HuH-7 (cell line): ENCODE measurements at regions not wholly inside any gene's neighbourhood (a gene's known extent, or its start where the extent isn't known, plus 50 kb on each side); places are given as distances from the start of the nearest gene placed in this dataset.
A peak's percentile ranks its signal among the peaks of the same experiment; 100 is the strongest.
"Not testable (repeated sequence)": the region's sequence is repeated elsewhere in the genome, so short reads cannot be mapped to it uniquely, and the experiment has no call there.

Source experiments
- DNase-seq: peaks from one replicate; pipeline ENCODE4 v3.0.0; 2011; ENCODE audit warnings: low spot score

DNA sequence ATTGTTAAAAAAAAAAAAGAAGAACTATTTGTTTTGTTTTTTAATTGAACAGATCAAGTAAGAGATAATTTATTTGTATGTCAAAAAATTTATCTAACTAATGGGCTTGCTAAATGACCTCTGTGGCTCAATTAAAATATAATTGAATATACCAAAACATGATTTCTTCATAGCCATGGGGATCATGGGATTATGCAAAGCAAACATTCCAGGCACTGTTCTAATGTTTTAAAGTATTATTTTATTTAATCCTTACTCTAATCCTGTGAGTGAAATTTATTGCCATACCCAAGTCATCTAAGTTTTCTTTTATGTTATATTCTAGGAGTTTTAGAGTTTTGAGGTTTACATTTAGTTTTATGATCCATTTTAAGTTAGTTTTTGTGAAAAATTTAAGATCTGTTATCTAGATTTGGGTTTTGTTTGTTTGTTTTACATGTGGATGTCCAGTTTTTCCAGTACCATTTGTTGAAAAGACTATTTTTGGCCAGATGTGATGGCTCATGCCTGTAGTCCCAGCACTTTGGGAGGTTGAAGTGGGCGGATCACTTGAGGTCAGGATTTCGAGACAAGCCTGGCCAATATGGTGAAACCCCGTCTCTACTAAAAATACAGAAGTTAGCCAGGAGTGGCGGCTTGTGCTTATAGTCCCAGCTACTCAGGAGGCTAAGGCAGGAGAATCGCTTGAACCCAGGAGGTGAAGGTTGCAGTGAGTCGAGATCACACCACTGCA lies 52.3 kb upstream of the CNOT10 start:
- no peak for DNase-seq

DNA sequence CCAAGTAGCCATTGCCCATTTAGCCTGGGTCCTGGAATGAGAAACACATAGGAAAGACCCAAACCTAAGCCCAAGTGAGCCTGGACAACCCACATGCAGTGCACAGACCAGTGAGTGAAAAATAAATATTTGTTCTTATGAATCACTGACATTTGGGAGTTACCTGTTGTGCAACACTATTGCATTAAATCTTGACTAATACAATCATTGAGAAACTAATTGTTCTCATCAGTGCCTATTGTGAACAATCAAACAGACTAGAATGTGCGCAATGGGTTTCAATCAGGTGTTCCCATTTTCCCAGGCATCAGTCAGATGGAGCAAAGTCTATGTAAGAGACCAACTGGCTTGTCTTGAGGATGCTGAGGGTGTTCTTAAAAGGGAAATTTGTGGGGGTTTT lies 54.7 kb upstream of the CNOT10 start:
- DNase-seq, result peak; percentile 38

DNA sequence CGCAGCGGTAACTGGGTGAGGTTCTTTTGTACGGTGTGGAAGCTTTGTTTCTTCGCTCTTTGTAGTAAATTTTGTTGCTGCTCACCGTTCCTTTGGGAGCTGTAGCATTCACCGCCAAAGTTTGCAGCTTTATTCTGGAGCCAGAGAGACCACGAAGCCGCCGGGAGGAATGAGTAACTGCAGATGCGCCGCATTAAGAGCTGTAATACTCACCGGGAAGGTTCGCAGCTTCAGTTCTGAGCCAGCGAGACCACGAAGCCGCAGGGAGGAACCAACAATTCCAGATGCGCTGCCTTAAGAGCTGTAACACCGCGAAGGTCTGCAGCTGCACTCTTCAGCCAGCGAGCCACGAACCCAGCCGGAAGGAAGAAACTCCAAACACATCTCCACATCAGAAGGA lies 56.0 kb upstream of the DYNC1LI1 start:
- no peak for DNase-seq

DNA sequence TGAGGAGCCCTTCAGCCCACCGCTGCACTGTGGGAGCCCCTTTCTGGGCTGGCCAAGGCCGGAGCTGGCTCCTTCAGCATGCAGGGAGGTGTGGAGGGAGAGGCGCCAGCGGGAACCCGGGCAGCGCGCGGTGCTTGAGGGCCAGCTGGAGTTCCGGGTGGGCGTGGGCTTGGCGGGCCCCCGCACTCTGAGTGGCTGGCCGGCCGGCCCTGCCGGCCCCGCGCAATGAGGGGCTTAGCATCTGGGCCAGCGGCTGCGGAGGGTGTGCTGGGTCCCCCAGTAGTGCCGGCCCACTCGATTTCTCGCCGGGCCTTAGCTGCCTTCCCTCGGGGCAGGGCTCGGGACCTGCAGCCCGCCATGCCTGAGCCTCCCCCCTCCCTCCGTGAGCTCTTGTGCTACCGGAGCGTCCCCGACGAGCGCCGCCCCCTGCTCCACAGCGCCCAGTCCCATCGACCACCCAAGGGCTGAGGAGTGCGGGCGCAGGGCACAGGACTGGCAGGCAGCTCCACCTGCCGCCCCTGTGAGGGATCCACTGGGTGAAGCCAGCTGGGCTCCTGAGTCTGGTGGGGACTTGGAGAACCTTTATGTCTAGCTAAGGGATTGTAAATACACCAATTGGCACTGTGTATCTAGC lies 55.0 kb upstream of the DYNC1LI1 start:
- DNase-seq, result not testable (repeated sequence)

DNA sequence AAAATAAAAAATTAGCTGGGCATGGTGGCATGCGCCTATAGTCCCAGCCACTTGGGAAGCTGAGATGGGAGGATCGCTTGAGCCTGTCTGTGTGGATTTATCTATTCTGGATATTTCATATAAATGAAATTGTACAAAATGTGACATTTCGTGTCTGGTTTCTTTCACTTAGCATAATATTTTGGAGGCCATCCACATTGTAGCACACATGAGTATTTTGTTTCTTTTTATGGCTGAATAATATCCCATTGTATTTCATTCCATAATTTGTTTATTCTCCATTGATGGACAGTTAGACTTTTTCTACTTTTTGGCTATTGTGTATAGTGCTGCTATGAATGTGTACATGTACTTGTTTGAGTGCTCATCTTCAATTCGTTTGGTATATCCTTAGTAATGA lies 52.9 kb upstream of the DYNC1LI1 start:
- no peak for DNase-seq

DNA sequence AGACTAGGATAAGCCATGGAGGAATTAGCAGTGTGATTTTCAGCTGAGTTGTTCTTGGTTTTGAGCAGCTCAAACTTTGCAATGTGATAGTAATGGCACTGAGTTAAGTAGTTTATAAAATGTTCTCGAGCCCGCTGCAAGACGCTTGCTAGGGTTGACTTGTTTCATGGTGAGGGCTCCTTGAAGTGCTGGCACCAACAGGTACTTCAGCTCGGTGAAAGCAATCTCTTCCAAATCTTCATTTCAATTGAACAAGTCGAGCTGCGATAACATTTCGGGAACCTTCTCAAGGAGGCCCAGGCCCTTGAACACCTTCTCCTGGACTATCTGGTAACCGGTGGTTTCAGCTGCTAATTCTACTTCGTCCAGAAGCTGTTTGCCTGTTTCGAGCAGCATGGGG lies 50.8 kb upstream of the DYNC1LI1 start:
- no peak for DNase-seq

DNA sequence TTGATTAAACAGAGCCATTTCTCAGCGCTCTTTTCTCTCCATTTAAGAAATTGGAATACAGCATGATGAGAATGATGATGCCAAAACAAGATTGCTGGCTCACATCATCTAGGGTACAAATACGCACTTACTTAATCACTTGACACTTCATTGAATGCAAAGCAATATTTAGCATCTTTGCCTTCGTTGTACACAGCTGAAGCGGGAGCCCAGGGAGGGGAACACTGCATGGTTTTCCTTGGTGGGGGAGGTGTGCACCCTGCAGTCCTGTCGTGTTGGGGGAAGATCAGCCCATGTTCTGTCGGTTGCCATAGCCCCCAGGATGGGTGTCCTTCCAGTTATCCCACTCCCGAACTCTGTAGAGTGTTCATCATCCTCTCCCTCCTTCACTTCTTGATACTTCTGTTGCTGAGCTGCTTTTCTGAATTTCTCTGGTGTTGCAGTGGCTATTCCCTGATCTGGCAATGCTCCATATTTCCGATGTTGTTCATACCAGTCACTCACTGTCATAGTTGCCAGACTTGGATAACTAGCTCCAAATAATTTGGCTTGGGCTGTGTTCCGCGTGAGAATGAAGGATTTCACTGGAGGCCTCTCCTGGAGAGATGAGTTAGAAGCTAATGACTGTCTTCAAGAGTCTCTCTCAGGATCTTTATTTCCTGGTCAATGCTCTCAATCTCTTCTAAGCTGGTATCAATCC lies 50.1 kb upstream of the DYNC1LI1 start:
- no peak for DNase-seq
